K562 (cell line): ENCODE measurements at regions not wholly inside any gene's neighbourhood (a gene's known extent, or its start where the extent isn't known, plus 50 kb on each side); places are given as distances from the start of the nearest gene placed in this dataset.

ENCODE experiments used
- ATAC-seq: fragments of 200-7000 bp; cut with Tn5 transposase; 3 replicates; pipeline ENCODE4 v1.9.1; 2020; ENCODE audit warnings: moderate library complexity
- BruUV-seq: library from RNA; stranded (reverse); fragments of 400-500 nt; replicated peaks from 2 replicates; lab custom pipeline; 2021; lab: Mats Ljungman, UMichigan
- CTCF ChIA-PET: fragments of 300-600 bp; formaldehyde crosslinking; extraction: SDS; loops from one replicate; lab custom pipeline; 2021; ENCODE audit warnings: low intra/inter-chr PET ratio; lab: Yijun Ruan, JAX
- POLR2A ChIA-PET: fragments of 300-600, 350-650 bp; sonication (Branson Sonifier 250); formaldehyde crosslinking; extraction: SDS; loops from one replicate; lab custom pipeline; 2021; ENCODE audit warnings: antibody characterized with exemption, inconsistent platforms; lab: Yijun Ruan, JAX
- DNase-seq, 4 experiments: peaks; one replicate each; pipeline versions ENCODE4 v3.0.0 to v3.0.0-alpha.2; 2011 to 2018; ENCODE audit warnings: low spot score in 3 of 4, mixed read lengths in 3 of 4; ENCODE audit errors: extremely low read depth in 1 of 4
- FAIRE-seq: peaks from 2 replicates; lab custom pipeline; 2011; peaks lifted over from hg19 to GRCh38; lab: Jason Lieb, UNC
- H2AFZ ChIP-seq: 2 replicates; pipeline ENCODE4 v1.6.0; 2011; ENCODE audit warnings: low read depth, low read length, control low read depth, inconsistent platforms
- H3K27ac ChIP-seq: fragments of 200-600 bp; 3 replicates; pipeline ENCODE4 v1.8.0; 2011; ENCODE audit warnings: low read depth, mild to moderate bottlenecking, control low read depth, inconsistent platforms, low read length, moderate library complexity, mixed read lengths; ENCODE audit errors: extremely low read depth
- H3K27me3 ChIP-seq, 2 experiments: fragments of 300-600 bp in 1 of 2; 2 replicates in 1 of 2; 3 replicates in 1 of 2; pipeline versions ENCODE4 v1.6.0 to v1.8.0; 2011; ENCODE audit warnings: inconsistent platforms in 2 of 2, low read length in 2 of 2, mild to moderate bottlenecking in 1 of 2, mixed read lengths in 1 of 2, moderate library complexity in 1 of 2; ENCODE audit not compliant: control insufficient read depth in 2 of 2, insufficient read depth in 2 of 2
- H3K36me3 ChIP-seq: fragments of 300-600 bp; 3 replicates; pipeline ENCODE4 v1.8.0; 2011; ENCODE audit warnings: mild to moderate bottlenecking, low read length, inconsistent platforms; ENCODE audit not compliant: control insufficient read depth, insufficient read depth
- H3K4me1 ChIP-seq, 2 experiments: fragments of 200-600 bp in 1 of 2; replicated peaks in 1 of 2; 2 replicates in 1 of 2; 3 replicates in 1 of 2; pipeline versions ENCODE4 v1.5.1 to v1.8.0; 2011; ENCODE audit warnings: inconsistent platforms in 2 of 2, low read length in 2 of 2, mild to moderate bottlenecking in 1 of 2, mixed read lengths in 1 of 2, moderate library complexity in 1 of 2; ENCODE audit not compliant: control insufficient read depth in 2 of 2, insufficient read depth in 2 of 2
- H3K4me2 ChIP-seq: 2 replicates; pipeline ENCODE4 v1.6.1; 2011; ENCODE audit warnings: low read length, control low read depth, inconsistent platforms, mixed read lengths; ENCODE audit not compliant: insufficient read depth
- H3K4me3 ChIP-seq: fragments of 200-600 bp; sonication (generic), shearing (Covaris generic); 2 replicates; pipeline ENCODE4 v1.5.1; 2016; ENCODE audit warnings: control low read depth, inconsistent platforms
- H3K79me2 ChIP-seq: fragments of 200-600 bp; 3 replicates; pipeline ENCODE4 v1.8.0; 2011; ENCODE audit warnings: low read length, inconsistent platforms; ENCODE audit not compliant: control insufficient read depth, insufficient read depth
- H3K9ac ChIP-seq, 2 experiments: 2 replicates each; pipeline versions ENCODE4 v1.6.0 to v1.6.1; 2011; ENCODE audit warnings: low read depth in 2 of 2, low read length in 2 of 2, control low read depth in 1 of 2, inconsistent platforms in 1 of 2, mild to moderate bottlenecking in 1 of 2, mixed read lengths in 1 of 2; ENCODE audit not compliant: insufficient read depth in 1 of 2
- H3K9me1 ChIP-seq: one replicate; pipeline ENCODE4 v1.6.0; 2011; ENCODE audit warnings: inconsistent platforms, mild to moderate bottlenecking, low read length, moderate library complexity; ENCODE audit not compliant: control insufficient read depth, insufficient read depth
- H3K9me3 ChIP-seq: replicated peaks from 2 replicates; pipeline ENCODE4 v1.5.1; 2011; ENCODE audit warnings: low read depth, low read length, inconsistent platforms; ENCODE audit not compliant: control insufficient read depth, insufficient read depth
- H4K20me1 ChIP-seq: replicated peaks from 2 replicates; pipeline ENCODE4 v1.6.1; 2011; ENCODE audit warnings: low read length, inconsistent platforms, mixed read lengths; ENCODE audit not compliant: control insufficient read depth, insufficient read depth
- BCOR ChIP-seq: fragments of 450-650 bp; IDR thresholded peaks from 2 replicates; pipeline ENCODE4 v1.6.1; 2016
- CBFA2T3 ChIP-seq: fragments of 450-650 bp; IDR thresholded peaks from 2 replicates; pipeline ENCODE4 v1.6.1; 2017
- CTCFL ChIP-seq: IDR thresholded peaks from 2 replicates; pipeline ENCODE4 v1.6.1; 2011; ENCODE audit warnings: borderline replicate concordance, low read depth, mild to moderate bottlenecking, moderate library complexity, low read length; ENCODE audit not compliant: insufficient read depth, poor library complexity, severe bottlenecking
- E4F1 ChIP-seq: fragments of 250-450 bp; sonication (Bioruptor Pico); IDR thresholded peaks from 2 replicates; pipeline ENCODE4 v1.5.0; 2021; ENCODE audit warnings: mild to moderate bottlenecking, borderline replicate concordance
- FOXJ2 ChIP-seq: fragments of 200-800 bp; sonication (Bioruptor generic); IDR thresholded peaks from 2 replicates; pipeline ENCODE4 v1.6.1; 2016; ENCODE audit warnings: missing genetic modification characterization, missing compliant biosample characterization
- HNRNPUL1 ChIP-seq: fragments of 200-400 bp; formaldehyde crosslinking; IDR thresholded peaks from 2 replicates; pipeline ENCODE4 v1.6.1; 2017; ENCODE audit warnings: low read length
- NCOA4 ChIP-seq: fragments of 450-650 bp; IDR thresholded peaks from 2 replicates; pipeline ENCODE4 v1.6.1; 2018; ENCODE audit warnings: mild to moderate bottlenecking; ENCODE audit not compliant: partially characterized antibody
- NFIC ChIP-seq: fragments of 450-650 bp; IDR thresholded peaks from 2 replicates; pipeline ENCODE4 v1.6.1; 2017; ENCODE audit warnings: mild to moderate bottlenecking, inconsistent platforms
- PRMT5 ChIP-seq: sonication (generic); formaldehyde crosslinking; IDR thresholded peaks from 2 replicates; pipeline ENCODE4 v1.5.0; 2020; ENCODE audit warnings: missing genetic modification reagents
- SIN3B ChIP-seq: fragments of 450-650 bp; IDR thresholded peaks from 2 replicates; pipeline ENCODE4 v1.6.1; 2017; ENCODE audit warnings: low read depth, mild to moderate bottlenecking, moderate library complexity
- SOX6 ChIP-seq: fragments of 450-650 bp; IDR thresholded peaks from 2 replicates; pipeline ENCODE4 v1.6.1; 2014; ENCODE audit warnings: mild to moderate bottlenecking
- SP2 ChIP-seq: IDR thresholded peaks from 2 replicates; pipeline ENCODE4 v1.6.1; 2011; ENCODE audit warnings: mild to moderate bottlenecking, low read depth, low read length, moderate library complexity; ENCODE audit not compliant: poor library complexity, severe bottlenecking; ENCODE audit errors: extremely low read depth
- TFE3 ChIP-seq: fragments of 450-650 bp; formaldehyde crosslinking; IDR thresholded peaks from 2 replicates; pipeline ENCODE4 v1.4.0; 2020; ENCODE audit warnings: mild to moderate bottlenecking, mixed read lengths
- ZNF282 ChIP-seq: sonication (generic); formaldehyde crosslinking; IDR thresholded peaks from 2 replicates; pipeline ENCODE4 v1.8.1; 2023; ENCODE audit warnings: missing genetic modification reagents
- ZNF699 ChIP-seq: fragments of 250-450 bp; sonication (Bioruptor Pico); IDR thresholded peaks from 2 replicates; pipeline ENCODE4 v1.8.0; 2021; ENCODE audit warnings: mild to moderate bottlenecking, moderate library complexity; ENCODE audit not compliant: insufficient replicate concordance
- WGBS: fragments of 100-300 bp; shearing (Covaris generic); methylation state at CpG from one replicate; pipeline ENCODE4 v1.1.6; 2016; ENCODE audit warnings: low coverage, mixed read lengths; ENCODE audit not compliant: insufficient coverage; ENCODE audit errors: missing lambda C conversion rate; 5-methylcytosine and 5-hydroxymethylcytosine counted together
- in situ Hi-C: fragments of 300-500 bp; cut with MboI; formaldehyde crosslinking; loops from 4 replicates; pipeline ENCODE4 v1.15.0; 2018; ENCODE audit warnings: inconsistent platforms, mixed read lengths
- intact Hi-C: fragments of 100-400 bp; cut with micrococcal nuclease; formaldehyde crosslinking; loops from 2 replicates; pipeline ENCODE4 v1.14.2; 2022

- TF ChIP-seq SP2 (no peak), SOX6 (no peak), NFIC (no peak), FOXJ2 (no peak), PRMT5 (CRISPR knock-in tag) (no peak), ZNF282 (CRISPR knock-in tag) (no peak), BCOR (no peak), TFE3 (CRISPR knock-in tag) (no peak), HNRNPUL1 (no peak), ZNF699 (CRISPR knock-in tag) (no peak), NCOA4 (no peak), CTCFL (no peak), SIN3B (no peak), CBFA2T3 (no peak), E4F1 (no peak)
- TF ChIP-seq, all 486 proteins: peak for 0
- DNase-seq (no peak), ATAC-seq (no peak), FAIRE-seq (no peak)
- ChIA-PET CTCF (no interaction called here), POLR2A (no interaction called here)
- H3K27ac ChIP-seq: no peak overlapping the region
- in situ Hi-C loops (no loop called here), intact Hi-C loops (no loop called here)
- no peak overlapping the region for H3K4me2 ChIP-seq
- no peaks in the 10 kb centered on the region for H3K79me2 ChIP-seq
- H3K9me1 ChIP-seq: no peaks in the 10 kb centered on the region
- no peak overlapping the region for H3K9ac ChIP-seq
- H3K4me1 ChIP-seq: no peaks in the 10 kb centered on the region
- H3K36me3 ChIP-seq: no peaks in the 10 kb centered on the region
- H3K4me3 ChIP-seq: no peak overlapping the region
- BruUV-seq: no TSS peak
- H2AFZ ChIP-seq: no peak overlapping the region
- H3K9me3 ChIP-seq: no peaks in the 10 kb centered on the region
- no peaks in the 10 kb centered on the region for H3K27me3 ChIP-seq
- 0% methylated on average over 3 of the region's 3 CpGs for WGBS
- no peaks in the 10 kb centered on the region for H4K20me1 ChIP-seq
These were observed 243.5 kb downstream of the MAT2B start for GRCh38 chr5:163748934-163749333.
